Ureter (tissue), 1 donor: ENCODE measurements at regions not wholly inside any gene's neighbourhood (a gene's known extent, or its start where the extent isn't known, plus 50 kb on each side); places are given as distances from the start of the nearest gene placed in this dataset.

Experiments
- DNase-seq: peaks from one replicate; pipeline ENCODE4 v3.0.0-alpha.2; 2020; ENCODE audit warnings: low spot score
- donor health status: DM: yes; HTN: yes; CAD: no.

DNA sequence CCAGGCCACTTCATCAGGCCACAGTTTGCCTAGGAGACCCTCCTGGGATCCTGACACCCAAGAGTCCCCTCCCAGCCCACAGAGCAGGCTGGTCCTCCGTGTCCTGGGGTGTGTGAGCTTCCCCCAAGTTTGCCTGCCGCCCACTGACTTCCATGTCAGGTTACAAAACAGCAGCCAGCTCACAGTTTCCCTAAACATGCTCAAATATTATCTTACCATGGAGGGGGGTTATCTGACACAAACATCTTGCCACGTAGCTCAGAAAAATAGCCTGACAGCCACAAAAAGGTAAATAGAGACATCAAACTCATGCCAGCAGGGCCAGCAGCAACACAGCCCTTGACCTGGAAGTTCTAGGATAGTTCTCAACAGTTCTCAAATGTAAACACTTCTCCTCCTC is 346.5 kb downstream of the TNS1 start:
- no peak for DNase-seq

DNA sequence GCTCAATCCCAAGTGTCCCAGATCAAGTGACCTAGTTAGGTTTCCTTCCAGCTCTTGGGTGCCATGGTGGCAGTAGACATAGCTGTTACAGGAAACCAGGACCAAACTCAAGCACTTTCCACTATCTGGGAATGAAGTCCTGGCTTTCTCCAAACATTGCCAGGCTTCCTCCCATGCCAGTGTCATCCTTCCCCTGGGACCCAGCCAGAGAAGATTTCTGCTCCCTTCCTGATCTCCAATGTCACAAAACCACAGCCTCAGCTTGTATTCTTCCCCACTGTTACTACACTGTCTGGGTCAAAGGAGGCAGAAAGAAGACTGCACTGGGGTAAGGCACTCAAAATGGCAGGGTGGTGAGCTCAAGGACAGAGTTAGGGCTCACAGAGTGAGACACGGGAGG is 347.1 kb downstream of the TNS1 start:
- DNase-seq: no peak

DNA sequence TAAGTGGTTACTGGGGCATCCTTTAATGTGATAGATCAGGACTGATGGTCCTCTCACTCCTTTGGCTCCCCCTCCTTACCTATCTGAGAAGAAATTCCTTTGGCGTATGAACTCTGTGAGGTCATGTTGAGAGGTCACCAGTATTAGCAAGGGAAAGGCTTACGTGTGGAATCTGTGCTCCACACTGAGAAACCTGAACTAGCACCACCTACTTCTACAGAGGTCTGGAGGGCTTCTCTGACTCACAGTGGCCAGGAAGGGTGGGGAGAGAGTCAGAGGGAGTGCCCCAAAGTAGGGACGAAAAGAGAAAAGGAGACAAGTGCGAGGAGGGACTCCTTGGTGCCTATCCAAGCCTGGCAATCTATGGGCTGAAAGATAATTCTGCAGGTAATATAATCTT is 348.6 kb downstream of the TNS1 start:
- no peak for DNase-seq

DNA sequence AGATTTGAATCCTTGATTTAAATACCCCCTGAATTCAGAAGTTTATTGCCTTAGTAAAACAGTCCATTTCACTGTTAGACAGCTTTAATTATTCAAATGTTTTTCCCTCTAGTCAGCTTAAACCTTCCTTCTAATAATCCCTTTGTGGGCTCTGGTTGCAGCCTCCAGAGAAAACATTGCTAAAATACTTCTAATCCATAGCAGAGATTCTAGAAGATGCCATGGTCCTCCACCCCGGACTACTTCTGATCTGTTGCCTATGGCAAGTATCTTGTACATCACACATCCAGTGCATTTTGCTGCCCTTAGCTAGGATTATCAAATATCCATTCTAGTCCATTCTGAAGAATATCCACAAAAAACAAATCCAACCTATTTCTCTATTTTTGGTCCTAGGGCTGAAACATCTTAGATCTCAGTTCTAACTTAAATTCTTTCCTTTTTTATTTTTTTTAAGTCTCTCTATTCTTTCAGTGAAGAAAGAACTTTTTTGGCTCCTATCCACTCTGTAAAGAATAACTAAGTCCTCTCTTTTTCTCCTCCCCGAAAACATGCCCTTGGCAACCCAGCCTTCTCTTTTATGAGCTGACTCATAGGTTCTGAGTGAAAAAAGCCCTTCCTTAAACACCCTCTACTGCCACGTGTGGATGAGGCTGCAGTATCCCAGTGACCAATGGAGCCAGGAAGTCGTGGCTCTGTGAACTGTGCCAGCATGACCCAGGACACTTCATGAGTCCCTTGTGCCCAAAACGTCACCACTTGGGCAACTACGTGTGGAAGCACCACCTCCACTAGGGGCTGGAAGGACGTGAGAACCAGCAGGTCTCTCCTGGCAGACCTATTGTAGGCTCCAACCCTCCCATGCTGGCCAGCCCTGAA is 349.8 kb downstream of the TNS1 start:
- peak; percentile 78 for DNase-seq

DNA sequence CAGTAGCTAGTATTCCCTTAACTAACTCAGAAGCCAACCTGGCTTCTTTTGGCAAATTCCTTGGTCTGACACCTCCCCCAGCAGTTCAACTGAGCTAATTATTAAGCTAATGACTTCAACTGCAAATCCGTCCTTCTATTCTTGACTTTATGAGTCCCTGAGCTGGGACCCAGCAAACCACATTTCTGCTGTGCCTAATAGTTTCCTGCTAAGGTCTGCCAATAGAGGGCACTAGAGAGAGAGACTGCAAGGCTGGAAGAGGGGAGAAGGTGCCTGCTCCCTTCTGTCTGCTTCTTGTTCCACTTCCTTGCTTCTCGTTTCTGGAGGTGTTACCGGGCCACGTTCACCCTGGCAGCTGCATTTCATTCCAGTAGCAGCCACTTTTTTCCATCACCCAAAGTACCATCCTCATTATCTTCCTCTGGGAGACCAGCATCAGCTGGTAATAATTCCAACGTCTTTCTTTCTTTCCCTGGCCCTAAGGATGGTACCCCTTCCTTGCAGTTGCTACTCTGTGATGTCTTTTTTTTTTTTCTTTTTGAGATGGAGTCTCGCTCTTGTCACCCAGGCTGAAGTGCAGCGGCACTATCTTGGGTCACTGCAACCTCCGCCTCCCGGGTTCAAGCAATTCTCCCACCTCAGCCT is 352.0 kb downstream of the TNS1 start:
- no peak for DNase-seq

DNA sequence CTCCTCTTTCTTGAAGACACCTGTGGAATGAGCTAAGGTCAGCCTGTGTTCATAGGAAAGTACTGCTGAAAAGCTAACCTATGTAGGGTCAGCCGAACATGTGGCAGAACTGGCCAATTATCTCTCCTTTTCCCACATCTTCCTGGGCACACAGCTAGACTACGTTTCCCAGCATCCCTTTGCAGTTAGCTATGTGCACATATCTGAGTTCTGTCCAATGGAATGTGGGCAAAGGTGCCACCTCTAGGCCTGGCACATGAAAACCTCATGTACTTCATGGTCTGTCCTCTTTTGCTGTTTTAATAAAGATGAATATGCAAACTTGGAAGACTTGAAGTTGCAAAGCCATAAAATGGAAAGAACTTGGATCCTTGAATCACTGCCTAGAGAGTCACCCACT is 352.6 kb downstream of the TNS1 start:
- no peak for DNase-seq

DNA sequence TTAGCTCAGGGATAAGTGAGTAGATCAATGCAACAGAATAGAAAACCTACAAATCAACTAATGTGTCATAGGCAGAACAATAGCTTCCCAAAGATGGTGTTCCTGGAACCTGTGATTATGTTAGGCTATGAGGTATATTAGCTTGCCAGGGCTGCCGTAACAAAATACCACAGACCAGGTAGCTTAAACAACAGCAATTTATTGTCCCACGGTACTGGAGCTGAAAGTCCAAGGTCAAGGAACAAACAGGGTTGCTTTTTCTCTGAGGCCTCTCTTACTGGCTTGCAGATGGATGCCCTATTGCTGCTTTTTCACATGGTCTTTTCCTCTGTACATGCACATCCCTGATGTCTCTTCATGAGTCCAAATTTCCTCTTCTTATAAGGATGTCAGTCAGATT is 354.9 kb downstream of the TNS1 start:
- no peak for DNase-seq

DNA sequence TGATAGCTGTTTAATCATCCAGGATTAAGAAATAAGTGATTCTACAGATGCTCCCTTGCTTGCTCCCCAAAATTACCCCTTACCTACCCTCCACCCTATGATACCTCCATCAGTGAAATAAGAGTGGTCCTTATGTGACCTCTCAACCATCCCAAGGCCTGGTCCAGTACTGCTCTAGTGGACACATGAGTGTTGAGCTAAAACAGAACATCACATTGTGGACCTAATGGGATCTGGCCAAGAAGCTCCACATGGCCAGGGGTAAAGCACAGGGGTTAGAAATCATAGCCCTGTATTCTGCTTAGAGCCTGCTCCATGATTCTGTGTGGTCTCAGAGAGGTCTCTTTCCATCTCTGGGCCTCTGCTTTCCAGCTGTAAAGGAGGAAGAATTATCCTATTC is 355.6 kb downstream of the TNS1 start:
- no peak for DNase-seq

DNA sequence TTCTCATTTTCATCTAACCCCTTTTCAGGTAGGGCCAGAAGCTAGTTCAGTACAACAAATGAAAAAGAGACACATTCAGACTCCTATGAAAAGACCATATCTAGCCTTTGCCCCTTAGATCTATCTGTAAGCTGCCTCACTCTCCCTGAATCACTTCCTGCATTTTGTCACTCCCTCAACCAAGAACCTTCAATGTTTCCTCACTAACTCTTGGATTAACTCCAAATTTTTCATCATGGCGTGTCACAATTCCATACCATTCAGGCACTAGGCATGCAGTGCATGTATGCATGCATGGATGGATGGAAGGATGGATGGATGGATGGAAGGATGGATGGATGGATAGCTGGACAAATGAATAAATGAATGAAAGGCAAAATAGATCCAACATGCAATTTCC is 356.9 kb downstream of the TNS1 start:
- no peak for DNase-seq

DNA sequence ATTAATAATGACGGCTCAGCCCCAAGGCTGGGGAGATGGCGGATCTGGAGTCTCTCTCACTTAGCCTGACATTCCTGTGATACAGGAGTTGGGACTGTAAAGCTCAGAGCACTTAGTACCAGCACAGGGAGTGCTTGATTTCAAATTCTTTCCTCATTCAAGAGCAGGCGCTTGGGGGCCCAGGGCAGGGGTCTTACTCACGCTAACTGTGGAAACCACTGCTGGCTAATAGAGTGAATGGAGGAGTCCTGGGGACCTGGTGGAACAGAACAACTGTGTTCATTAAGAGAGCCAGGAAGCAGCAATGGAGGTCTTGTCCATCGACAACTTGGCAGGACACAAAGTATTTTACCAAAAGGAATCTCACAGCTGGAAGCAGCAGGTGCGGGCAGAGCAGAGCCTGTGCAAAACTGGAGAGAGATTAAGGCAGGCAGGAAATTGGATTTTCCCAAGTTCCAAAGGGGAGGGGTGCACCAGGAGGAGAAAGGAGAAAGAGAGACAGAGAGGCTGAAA is 358.9 kb downstream of the TNS1 start:
- DNase-seq: no peak

DNA sequence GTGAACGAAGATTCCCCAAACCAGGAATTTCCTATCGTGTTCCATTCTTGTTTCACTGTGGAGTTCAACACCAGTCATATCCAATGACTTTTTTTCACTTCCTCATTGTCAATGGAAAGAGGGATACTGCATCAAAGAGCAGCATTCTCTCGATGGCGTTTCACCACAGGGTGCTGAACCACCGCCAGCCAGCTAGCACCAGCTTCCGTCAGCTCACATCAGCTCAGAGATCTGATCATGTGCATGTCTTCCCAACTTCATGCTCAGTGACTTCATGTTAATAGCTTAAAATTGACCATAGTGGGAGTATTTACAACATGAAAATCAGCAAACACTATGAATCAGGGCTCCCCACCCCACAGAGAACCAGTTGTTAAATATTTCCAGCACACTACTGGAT is 359.9 kb downstream of the TNS1 start:
- DNase-seq: no peak

DNA sequence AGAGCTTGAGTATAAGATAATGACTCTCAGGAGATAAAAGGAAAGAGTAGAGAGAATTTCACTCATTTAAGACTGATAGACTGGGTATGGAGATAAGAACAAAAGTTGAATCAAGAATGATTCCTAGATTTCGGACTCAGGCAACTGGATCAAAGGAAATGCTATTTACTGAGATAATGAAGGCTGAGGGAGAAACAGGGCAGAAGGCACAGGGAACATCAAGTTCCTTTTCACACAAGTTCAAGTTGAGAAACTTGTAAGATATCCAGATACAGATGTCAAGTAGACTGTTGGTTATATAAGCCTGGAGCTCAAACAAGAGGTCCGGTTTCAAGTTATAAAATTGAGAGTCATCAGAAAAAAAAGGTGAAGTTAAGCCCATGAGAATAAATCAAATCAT is 360.8 kb downstream of the TNS1 start:
- DNase-seq: no peak

DNA sequence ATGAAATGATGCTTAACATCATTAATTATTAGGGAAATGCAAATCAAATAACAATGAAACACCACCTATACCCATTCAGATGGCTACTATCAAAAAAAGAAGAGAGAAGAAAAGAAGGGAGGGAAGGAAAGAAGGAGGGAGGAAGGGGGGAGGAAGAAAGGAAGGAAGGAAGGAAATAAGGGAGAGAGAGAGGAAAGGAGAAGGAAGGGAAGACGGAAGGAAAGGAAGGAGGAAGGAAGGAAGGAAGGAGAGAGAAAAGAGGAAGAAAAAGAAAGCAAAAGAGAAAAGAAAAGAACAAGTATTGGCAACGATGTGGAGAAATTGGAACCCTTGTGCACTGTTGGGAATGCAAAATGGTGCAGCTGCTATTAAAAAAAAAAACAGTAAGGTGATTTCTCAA is 363.3 kb downstream of the TNS1 start:
- no peak for DNase-seq

DNA sequence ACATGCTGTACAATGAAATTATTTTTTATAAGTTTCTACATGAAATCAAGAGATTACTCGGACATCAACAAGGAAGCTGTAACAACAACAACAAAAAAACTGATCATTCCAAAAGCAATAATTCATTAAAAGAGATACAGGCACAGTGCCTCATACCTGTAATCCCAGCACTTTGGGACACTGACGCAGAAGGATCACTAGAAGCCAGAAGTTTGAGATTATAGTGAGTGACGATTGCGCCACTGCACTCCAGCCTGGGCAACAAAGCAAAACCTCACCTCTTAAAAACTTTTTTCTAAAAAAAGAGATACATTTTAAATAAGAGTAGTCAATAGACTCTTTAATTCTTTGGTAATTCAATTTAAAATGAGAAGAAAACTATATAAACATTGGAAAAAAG is 364.3 kb downstream of the TNS1 start:
- no peak for DNase-seq

DNA sequence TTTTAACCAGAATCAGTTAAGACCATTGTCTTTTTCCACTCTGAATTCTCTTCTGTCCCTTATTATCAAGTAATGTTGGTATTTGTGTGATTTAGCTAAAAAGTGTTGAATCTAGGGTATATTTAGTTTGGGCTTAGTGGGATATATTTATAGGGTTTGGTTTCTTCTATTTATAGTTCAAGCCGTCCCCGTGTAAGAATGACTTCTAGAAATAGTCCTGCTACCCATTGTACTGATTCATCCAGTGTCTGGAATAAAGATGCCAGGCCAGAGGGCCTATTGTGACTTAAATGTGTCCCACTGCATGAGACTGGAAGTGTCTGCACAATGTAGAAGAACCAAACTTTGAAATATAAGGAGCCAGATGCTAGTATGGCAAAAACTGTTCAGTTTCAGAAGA is 364.8 kb downstream of the TNS1 start:
- no peak for DNase-seq

DNA sequence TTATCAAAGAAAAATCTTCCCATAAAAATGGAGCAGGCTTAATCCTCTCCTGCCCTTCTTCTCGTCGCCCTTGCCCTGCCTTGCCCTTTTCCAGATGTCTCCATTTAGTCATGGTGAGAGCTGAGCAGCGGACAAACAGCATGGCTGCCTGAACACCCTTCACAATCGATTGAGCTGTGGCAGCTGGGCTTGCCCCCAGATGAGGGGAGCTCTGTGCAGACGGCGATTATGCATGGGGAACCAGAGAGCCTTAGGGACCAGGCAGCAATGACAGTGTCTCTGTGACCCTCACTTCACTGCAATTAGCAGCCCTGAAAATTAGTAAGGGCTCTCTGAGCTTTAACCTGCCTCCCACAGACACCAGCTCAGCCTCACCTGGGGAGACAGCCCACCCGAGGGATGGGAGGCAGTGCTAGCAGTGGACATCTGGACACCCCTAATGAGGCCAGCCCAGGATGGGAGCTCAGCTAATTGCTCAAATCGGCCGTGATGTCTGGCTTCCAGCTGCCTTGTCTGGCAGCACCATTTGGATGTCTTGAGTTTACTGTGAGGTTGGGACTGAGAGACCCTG is 365.7 kb downstream of the TNS1 start:
- DNase-seq: no peak

DNA sequence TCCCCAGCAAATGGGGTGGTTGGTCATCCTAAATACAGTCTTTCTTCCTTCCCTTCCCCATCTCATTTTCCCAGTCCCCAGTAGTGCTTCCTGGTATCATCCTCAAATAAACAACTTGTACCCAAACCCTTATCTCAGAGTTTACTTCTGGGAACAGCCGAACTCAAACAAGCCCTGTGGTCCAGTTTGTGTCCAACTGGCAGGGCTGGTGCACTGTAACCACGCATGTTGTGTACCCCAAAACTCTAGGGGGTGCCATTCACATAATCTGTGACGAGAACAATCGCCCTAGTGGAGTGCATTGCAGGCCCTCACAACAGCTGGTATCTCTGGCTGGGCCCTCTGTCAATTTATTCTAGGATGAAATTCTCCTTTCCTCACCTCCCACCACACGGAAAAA is 366.2 kb downstream of the TNS1 start:
- DNase-seq: no peak

DNA sequence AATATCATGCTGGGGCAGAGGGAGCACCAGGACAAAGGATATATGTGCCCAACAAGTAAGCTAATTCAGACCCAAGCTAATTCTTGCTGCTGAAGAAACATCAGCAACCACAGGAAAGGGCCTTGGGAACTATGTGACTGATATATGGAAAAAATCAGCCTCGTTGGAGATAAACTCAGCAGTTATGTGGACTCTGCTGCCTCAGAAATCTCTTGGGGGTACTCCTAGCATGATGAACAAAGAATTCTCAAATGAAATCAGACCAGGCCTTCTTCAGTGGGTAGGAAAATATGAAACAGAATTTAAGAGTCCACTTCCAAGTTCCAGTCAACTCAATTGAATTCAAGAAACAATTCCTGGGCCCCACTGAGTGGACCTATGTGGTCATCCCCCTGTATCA is 367.9 kb downstream of the TNS1 start:
- no peak for DNase-seq

DNA sequence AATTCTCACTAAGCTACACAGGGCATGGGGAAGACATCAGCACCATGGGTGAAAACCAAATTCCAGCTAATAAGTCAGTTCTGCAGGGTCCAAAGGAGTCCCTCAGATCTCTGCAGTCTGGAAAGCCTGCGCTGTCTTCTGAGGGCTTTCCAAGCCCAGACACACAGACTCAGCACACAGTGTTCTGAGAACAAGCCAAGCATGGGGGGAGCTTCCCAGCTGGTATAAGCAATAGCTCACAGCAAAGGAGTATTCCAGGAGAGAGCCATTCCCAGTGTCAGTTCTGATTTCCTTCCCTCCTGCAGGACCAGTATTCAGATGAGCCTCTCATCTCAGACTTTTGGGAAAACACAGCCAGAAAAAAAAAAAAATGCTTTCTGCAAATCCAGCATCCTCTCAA is 370.8 kb downstream of the TNS1 start:
- DNase-seq: no peak

DNA sequence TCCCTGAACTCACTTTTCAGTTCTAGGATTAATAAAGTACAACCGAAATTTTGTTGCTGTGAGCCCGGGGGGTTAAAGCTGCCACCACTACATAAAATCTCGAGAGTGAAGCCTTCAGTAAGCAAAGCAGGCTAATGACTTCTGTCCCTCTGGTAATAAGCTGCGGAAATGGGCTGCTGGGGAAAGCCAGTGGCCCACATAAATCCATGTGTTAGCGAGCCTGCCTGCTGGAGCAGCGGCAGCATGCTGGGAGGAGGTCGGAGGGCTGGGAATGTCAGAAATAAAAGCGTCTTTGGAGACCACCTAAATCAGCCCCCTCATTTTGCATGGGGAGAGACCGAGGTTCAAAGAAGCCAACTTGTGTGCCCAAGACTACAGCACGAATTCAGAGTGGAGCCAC is 371.7 kb downstream of the TNS1 start:
- no peak for DNase-seq

DNA sequence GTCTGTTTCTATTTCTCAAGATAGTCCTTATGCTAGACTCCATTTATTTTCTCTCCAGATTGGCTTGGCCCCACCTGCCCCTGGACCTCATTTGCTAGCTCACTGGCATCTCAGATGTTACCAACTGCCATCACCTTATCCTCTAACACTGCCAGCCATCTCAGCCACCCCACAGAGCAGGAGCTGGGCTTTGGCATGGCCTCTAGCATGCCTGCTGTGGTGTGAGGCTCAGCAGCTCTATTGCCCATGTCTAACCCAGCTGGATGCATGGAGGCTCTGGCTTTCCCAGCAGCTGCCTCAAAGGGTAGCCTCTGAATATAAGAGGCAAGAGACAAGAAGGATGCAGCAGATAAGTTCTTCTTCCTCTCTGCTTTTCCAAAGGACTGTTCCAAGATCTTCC is 373.4 kb downstream of the TNS1 start:
- DNase-seq: no peak

DNA sequence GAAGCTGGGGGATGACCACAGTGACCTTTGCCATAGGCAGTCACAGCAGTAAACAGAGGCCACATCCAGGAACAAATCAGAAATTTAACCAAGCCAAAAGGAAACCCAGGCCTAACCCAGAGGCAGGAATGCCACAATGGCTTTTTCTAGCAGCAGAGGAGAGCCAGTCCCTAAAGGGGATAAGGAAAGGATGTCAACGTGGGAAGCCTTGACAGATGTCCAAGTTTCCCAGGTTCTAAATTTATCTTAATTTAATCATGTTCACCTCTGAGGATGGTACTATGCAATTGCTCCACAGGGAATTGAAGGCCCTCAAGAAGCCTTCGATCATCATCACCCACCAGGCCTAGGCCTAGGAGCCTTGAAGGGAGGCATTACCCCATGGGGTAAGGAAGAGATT is 374.7 kb downstream of the TNS1 start:
- DNase-seq: no peak

DNA sequence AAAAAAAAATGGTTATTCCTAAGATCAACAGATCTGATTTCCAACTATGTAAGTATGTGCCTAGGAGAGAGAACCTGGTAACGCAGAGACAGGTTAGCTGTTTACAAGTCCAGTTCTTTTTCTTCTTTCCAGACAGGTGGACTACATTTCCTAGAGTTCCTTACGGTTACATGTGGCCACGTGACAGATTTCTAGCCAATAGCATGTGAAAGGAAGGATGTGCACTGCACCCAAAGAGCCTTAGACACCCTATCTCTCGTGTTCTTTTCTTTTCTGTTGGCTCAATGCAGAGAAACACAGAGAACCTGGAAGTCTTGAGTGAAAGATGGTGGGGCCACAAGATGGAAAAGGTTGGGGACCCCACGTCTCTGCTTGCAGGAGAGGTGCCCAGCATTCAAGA is 375.9 kb downstream of the TNS1 start:
- no peak for DNase-seq
